ENCODE measurements at regions not wholly inside any gene's neighbourhood (a gene's known extent, or its start where the extent isn't known, plus 50 kb on each side); places are given as distances from the start of the nearest gene placed in this dataset.

GRCh38 chr6:16953446-16953845, 148.4 kb upstream of the STMND1 start:
- 0% methylated on average over 1 of the region's 1 CpG for WGBS (ENCODE audit: insufficient coverage, low coverage, missing lambda C conversion rate)
- Histone ChIP-seq H3K27me3 (ENCODE audit: control insufficient read depth in 2 of 2, insufficient read depth in 2 of 2, low read length in 2 of 2) (no peaks in the 10 kb centered on the region), H4K20me1 (replicated peaks; ENCODE audit: control insufficient read depth, insufficient read depth, low read length) (no peaks in the 10 kb centered on the region), H3K27ac (ENCODE audit: extremely low read depth, low read depth, low read length) (no peak overlapping the region), H3K4me3 (no peak overlapping the region), H3K4me2 (ENCODE audit: insufficient read depth, low read length) (no peak overlapping the region), H3K4me1 (replicated peaks in 1 of 2; ENCODE audit: control insufficient read depth in 2 of 2, insufficient read depth in 2 of 2, low read length in 2 of 2) (no peaks in the 10 kb centered on the region), H3K36me3 (ENCODE audit: control insufficient read depth, insufficient read depth, low read length) (no peaks in the 10 kb centered on the region), H3K9me3 (replicated peaks; ENCODE audit: control insufficient read depth, insufficient read depth, low read depth, low read length) (no peaks in the 10 kb centered on the region), H2AFZ (ENCODE audit: low read depth, low read length) (no peak overlapping the region), H3K9me1 (ENCODE audit: control insufficient read depth, insufficient read depth, low read length) (no peaks in the 10 kb centered on the region), H3K9ac (ENCODE audit: insufficient read depth in 1 of 2, low read depth in 2 of 2, low read length in 2 of 2) (no peak overlapping the region), H3K79me2 (ENCODE audit: control insufficient read depth, insufficient read depth, low read length) (no peaks in the 10 kb centered on the region)
- no peak for DNase-seq (ENCODE audit: extremely low read depth in 1 of 4, low spot score in 3 of 4)
- intact Hi-C loops (cut with micrococcal nuclease), result loop anchor here (10.0 kb wide), 1 partner anchor 119 kb away; no protein-coding TSS in a partner anchor
- ATAC-seq, result no peak
- FAIRE-seq, result no peak
- in situ Hi-C loops (cut with MboI), result no loop called here
- ChIA-PET POLR2A (interaction anchor here (1.3 to 3.4 kb wide), 2 partner anchors 12 to 13 kb away, joined by 6 to 9 read pairs; no protein-coding TSS in a partner anchor), CTCF (ENCODE audit: low intra/inter-chr PET ratio) (no interaction called here)
- no TSS peak for BruUV-seq (replicated peaks)
- no peak for TF ChIP-seq ZNF436 (CRISPR knock-in tag; IDR thresholded peaks at IDR 0.05)
- TF ChIP-seq TAF7 (tag; IDR thresholded peaks at IDR 0.05), result no peak
- TF ChIP-seq, protein P1, sequence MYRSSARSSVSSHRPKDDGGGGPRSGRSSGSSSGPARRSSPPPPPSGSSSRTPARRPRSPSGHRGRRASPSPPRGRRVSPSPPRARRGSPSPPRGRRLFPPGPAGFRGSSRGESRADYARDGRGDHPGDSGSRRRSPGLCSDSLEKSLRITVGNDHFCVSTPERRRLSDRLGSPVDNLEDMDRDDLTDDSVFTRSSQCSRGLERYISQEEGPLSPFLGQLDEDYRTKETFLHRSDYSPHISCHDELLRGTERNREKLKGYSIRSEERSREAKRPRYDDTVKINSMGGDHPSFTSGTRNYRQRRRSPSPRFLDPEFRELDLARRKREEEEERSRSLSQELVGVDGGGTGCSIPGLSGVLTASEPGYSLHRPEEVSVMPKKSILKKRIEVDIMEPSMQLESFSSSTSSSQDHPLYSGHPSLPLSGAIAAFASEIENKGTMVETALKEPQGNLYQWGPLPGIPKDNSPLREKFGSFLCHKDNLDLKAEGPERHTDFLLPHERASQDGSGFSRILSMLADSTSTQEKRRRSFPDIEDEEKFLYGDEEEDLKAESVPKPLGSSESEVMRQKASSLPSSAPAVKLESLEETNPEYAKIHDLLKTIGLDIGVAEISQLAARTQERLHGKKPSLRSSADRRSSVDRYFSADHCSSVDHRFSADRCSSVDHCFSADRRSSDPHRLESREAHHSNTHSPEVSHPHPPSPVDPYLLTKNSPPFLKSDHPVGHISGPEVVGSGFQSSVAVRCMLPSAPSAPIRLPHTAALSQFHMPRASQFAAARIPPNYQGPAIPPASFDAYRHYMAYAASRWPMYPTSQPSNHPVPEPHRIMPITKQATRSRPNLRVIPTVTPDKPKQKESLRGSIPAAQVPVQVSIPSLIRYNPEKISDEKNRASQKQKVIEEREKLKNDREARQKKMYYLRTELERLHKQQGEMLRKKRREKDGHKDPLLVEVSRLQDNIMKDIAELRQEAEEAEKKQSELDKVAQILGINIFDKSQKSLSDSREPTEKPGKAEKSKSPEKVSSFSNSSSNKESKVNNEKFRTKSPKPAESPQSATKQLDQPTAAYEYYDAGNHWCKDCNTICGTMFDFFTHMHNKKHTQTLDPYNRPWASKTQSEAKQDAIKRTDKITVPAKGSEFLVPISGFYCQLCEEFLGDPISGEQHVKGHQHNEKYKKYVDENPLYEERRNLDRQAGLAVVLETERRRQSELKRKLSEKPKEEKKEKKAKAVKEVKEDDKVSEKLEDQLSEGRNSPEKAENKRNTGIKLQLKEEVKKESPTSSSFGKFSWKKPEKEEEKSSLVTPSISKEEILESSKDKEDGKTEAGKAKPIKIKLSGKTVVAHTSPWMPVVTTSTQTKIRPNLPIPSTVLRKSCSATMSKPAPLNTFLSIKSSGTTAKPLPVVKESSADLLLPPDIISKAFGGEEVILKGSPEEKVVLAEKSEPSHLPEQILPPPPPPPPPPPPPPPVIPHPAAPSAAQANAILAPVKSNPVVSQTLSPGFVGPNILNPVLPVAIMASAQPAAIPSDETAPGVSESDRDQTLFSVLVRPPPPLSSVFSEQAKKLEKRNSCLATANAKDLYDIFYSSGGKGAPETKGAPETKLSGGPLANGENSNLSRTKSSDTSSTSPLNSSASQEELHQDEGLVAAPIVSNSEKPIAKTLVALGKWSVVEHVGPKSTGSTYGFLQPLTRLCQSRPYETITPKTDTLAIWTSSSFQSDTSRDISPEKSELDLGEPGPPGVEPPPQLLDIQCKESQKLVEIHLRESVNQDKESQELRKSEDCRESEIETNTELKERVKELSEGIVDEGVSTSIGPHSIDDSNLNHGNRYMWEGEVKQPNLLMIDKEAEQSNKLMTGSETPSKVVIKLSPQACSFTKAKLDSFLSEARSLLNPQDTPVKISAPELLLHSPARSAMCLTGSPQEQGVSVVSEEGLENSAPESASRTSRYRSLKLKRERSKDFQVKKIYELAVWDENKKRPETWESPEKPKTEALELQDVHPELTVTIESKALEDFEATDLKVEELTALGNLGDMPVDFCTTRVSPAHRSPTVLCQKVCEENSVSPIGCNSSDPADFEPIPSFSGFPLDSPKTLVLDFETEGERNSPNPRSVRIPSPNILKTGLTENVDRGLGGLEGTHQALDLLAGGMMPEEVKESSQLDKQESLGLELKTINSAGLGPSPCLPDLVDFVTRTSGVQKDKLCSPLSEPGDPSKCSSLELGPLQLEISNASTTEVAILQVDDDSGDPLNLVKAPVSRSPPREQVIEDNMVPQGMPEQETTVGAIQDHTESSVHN (IDR thresholded peaks at IDR 0.05; ENCODE audit: borderline replicate concordance in 1 of 2, low read depth in 1 of 2), result no peak
- TF ChIP-seq JUN (IDR thresholded peaks at IDR 0.05; ENCODE audit: borderline replicate concordance, low read depth, low read length), result no peak
- TF ChIP-seq JUN (CRISPR knock-in tag; IDR thresholded peaks at IDR 0.05; ENCODE audit: borderline replicate concordance), result no peak
- TF ChIP-seq, protein P2, sequence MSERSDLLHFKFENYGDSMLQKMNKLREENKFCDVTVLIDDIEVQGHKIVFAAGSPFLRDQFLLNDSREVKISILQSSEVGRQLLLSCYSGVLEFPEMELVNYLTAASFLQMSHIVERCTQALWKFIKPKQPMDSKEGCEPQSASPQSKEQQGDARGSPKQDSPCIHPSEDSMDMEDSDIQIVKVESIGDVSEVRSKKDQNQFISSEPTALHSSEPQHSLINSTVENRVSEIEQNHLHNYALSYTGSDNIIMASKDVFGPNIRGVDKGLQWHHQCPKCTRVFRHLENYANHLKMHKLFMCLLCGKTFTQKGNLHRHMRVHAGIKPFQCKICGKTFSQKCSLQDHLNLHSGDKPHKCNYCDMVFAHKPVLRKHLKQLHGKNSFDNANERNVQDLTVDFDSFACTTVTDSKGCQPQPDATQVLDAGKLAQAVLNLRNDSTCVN (CRISPR knock-in tag; IDR thresholded peaks at IDR 0.05), result no peak
- no peak for TF ChIP-seq CBX5 (IDR thresholded peaks at IDR 0.05; ENCODE audit: borderline replicate concordance, low read depth)
- no peak for TF ChIP-seq HNRNPH1 (optimal IDR thresholded peaks at IDR 0.05; ENCODE audit: low read depth, low read length)
- TF ChIP-seq MIER1 (IDR thresholded peaks at IDR 0.05; ENCODE audit: low read depth), result no peak
- TF ChIP-seq, protein P3, sequence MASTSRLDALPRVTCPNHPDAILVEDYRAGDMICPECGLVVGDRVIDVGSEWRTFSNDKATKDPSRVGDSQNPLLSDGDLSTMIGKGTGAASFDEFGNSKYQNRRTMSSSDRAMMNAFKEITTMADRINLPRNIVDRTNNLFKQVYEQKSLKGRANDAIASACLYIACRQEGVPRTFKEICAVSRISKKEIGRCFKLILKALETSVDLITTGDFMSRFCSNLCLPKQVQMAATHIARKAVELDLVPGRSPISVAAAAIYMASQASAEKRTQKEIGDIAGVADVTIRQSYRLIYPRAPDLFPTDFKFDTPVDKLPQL (IDR thresholded peaks at IDR 0.05; ENCODE audit: extremely low read depth, insufficient read length), result no peak
- no peak for TF ChIP-seq LARP7 (IDR thresholded peaks at IDR 0.05)
- TF ChIP-seq MAFF (IDR thresholded peaks at IDR 0.05; ENCODE audit: low read length), result no peak
- TF ChIP-seq BRD9 (IDR thresholded peaks at IDR 0.05; ENCODE audit: low read depth, partially characterized antibody), result no peak
- no peak for TF ChIP-seq ZNF354B (CRISPR knock-in tag; IDR thresholded peaks at IDR 0.05)
- no peak for TF ChIP-seq HIVEP1 (CRISPR knock-in tag; IDR thresholded peaks at IDR 0.05)

All from K562 (cell line).